ENCODE measurements at regions not wholly inside any gene's neighbourhood (a gene's known extent, or its start where the extent isn't known, plus 50 kb on each side); places are given as distances from the start of the nearest gene placed in this dataset.
"Not testable (repeated sequence)": the region's sequence is repeated elsewhere in the genome, so short reads cannot be mapped to it uniquely, and the experiment has no call there.

DNA sequence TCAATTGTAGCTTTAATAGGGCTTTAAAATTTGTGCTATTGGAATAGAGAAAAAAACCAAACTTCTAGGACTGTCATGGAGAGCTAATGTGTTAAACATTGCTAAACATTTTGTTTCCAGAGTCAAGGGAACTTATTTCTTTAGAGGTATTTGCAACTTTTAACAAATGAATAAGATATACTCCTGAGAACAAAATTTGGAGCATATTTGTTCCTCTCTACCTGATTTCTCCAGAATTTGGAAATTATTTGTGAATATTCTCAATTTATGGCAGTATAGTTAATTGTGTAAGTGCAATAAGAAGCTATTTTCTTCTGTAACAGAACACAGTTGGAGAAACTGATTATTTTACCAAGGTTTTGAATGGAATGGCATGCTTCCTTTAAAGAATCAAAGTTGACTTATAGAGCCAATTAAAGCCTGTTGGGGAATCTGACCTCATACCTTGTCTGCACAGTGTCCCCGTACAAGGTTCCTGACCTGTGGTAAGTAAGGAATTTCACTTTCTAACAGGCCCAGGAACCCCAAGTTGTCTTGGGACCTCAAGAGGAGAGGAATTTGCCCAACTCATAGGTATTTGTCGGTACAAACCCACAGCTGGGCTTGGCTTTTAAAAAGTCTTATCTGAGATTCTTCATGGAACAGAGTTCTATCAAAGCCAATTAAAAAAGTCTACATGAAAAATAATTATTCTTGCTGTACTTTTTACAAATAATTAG lies 72.6 kb upstream of the CSF1 start:
- Histone ChIP-seq H3K4me3 (ENCODE audit: low read length, poor library complexity, severe bottlenecking) (no peak overlapping the region), H3K27me3 (ENCODE audit: insufficient read depth, low read length, poor library complexity, severe bottlenecking) (no peaks in the 10 kb centered on the region), H3K9me3 (ENCODE audit: insufficient read depth, low read depth, low read length) (peaks cover 13% of the 10 kb centered on the region; the same call in 1 of the 2 replicates), H3K36me3 (ENCODE audit: insufficient read depth, low read length) (no peaks in the 10 kb centered on the region), H3F3A (ENCODE audit: low read depth) (no peaks in the 10 kb centered on the region), H3K4me2 (ENCODE audit: low read depth, low read length, poor library complexity, severe bottlenecking) (no peak overlapping the region), H3K79me2 (ENCODE audit: insufficient read depth, low read length) (no peaks in the 10 kb centered on the region), H3K9me2 (replicated peaks; ENCODE audit: low read depth, low read length) (no peaks in the 10 kb centered on the region), H3K9ac (ENCODE audit: low read depth, low read length, poor library complexity, severe bottlenecking) (no peak overlapping the region), H3K4me1 (ENCODE audit: insufficient read depth, low read length, poor library complexity, severe bottlenecking) (no peaks in the 10 kb centered on the region), H4K20me1 (ENCODE audit: insufficient read depth, low read length, poor library complexity, severe bottlenecking) (no peaks in the 10 kb centered on the region), H2AFZ (ENCODE audit: low read length) (no peak overlapping the region)
- TF ChIP-seq EZH2phosphoT487 (IDR thresholded peaks at IDR 0.05; ENCODE audit: borderline replicate concordance) = no peak
- TF ChIP-seq CTCF (conservative IDR thresholded peaks at IDR 0.05; ENCODE audit: low read length) = no peak

DNA sequence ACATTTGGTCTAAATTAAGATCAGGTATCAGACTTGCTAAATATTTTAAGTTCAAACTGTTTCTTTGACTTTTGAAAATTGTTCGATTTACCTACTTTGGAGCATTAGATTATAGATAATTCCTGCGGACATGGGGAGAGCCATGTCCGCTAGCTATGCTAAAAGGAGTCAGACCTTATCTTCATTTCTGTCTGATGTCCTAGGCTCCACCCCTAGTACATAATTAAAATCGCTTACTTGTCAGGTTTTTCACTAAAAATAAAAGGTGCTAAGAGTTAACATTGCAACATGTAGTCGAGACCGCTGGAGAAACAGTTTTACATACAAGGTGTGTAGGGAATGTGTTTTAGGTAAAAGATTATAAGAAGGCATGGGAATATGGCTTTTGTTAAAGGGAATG lies 71.9 kb upstream of the EPS8L3 start:
- H3K27me3 ChIP-seq (ENCODE audit: insufficient read depth, low read length, poor library complexity, severe bottlenecking); H3K36me3 ChIP-seq (ENCODE audit: insufficient read depth, low read length); H3K4me1 ChIP-seq (ENCODE audit: insufficient read depth, low read length, poor library complexity, severe bottlenecking); H3K9ac ChIP-seq (ENCODE audit: low read depth, low read length, poor library complexity, severe bottlenecking); H3K4me3 ChIP-seq (ENCODE audit: low read length, poor library complexity, severe bottlenecking); H3K79me2 ChIP-seq (ENCODE audit: insufficient read depth, low read length); H3K4me2 ChIP-seq (ENCODE audit: low read depth, low read length, poor library complexity, severe bottlenecking); H3F3A ChIP-seq (ENCODE audit: low read depth); H4K20me1 ChIP-seq (ENCODE audit: insufficient read depth, low read length, poor library complexity, severe bottlenecking); H3K9me2 ChIP-seq (replicated peaks; ENCODE audit: low read depth, low read length); H2AFZ ChIP-seq (ENCODE audit: low read length): not testable (repeated sequence)
- peaks cover 11% of the 10 kb centered on the region; the same call in 1 of the 2 replicates for H3K9me3 ChIP-seq (ENCODE audit: insufficient read depth, low read depth, low read length)

DNA sequence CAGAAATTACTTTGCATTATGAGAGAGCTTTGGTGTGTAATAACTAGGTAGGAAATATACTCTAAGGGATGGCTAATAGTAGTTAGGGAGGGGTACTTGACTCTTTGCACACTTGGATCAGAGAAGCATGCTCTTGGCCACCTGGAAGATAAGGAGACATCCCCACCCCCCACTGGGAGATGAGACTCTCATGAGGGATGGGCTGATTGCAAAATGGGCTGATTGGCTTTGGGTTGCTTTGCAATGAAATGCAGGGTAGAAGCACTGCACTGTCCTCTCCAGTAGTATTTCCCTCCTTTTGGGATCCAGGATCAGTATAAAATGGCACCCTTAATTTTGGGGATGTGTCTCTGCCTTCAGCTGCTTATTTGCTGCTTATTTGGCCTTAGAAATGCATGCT lies 71.2 kb upstream of the EPS8L3 start:
- Histone ChIP-seq H3K27me3 (ENCODE audit: insufficient read depth, low read length, poor library complexity, severe bottlenecking) (no peaks in the 10 kb centered on the region), H3K9me3 (ENCODE audit: insufficient read depth, low read depth, low read length) (peaks cover 4% of the 10 kb centered on the region; the same call in 1 of the 2 replicates), H4K20me1 (ENCODE audit: insufficient read depth, low read length, poor library complexity, severe bottlenecking) (no peaks in the 10 kb centered on the region), H3K9ac (ENCODE audit: low read depth, low read length, poor library complexity, severe bottlenecking) (no peak overlapping the region), H3K79me2 (ENCODE audit: insufficient read depth, low read length) (no peaks in the 10 kb centered on the region), H3K36me3 (ENCODE audit: insufficient read depth, low read length) (no peaks in the 10 kb centered on the region), H2AFZ (ENCODE audit: low read length) (no peak overlapping the region), H3K4me1 (ENCODE audit: insufficient read depth, low read length, poor library complexity, severe bottlenecking) (no peaks in the 10 kb centered on the region), H3K9me2 (replicated peaks; ENCODE audit: low read depth, low read length) (no peaks in the 10 kb centered on the region), H3K4me2 (ENCODE audit: low read depth, low read length, poor library complexity, severe bottlenecking) (no peak overlapping the region), H3K4me3 (ENCODE audit: low read length, poor library complexity, severe bottlenecking) (no peak overlapping the region), H3F3A (ENCODE audit: low read depth) (no peaks in the 10 kb centered on the region)
- TF ChIP-seq EZH2phosphoT487 (IDR thresholded peaks at IDR 0.05; ENCODE audit: borderline replicate concordance) = no peak
- TF ChIP-seq CTCF (conservative IDR thresholded peaks at IDR 0.05; ENCODE audit: low read length) = no peak

DNA sequence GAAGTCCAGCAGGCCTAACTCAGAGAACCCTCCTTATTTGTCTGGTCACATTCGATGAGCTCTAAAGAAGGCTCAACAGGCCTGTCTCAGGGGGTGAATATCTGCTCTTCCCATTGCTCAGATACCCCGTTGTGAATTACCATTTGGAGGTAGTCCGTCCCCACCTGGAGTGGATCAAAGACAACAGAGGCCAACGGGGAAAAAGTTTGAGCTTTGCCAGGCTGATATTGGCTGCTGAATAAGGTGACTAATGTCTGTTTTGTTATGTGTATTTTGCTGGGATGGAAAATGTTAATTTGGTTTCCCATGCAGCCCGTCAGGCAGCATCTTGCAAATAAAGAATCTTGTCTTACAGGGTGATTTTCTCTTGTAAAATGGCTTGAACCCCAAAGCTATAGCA lies 69.2 kb upstream of the EPS8L3 start:
- H3F3A ChIP-seq (ENCODE audit: low read depth) = no peaks in the 10 kb centered on the region
- no peaks in the 10 kb centered on the region for H3K27me3 ChIP-seq (ENCODE audit: insufficient read depth, low read length, poor library complexity, severe bottlenecking)
- no peaks in the 10 kb centered on the region for H3K4me1 ChIP-seq (ENCODE audit: insufficient read depth, low read length, poor library complexity, severe bottlenecking)
- H3K79me2 ChIP-seq (ENCODE audit: insufficient read depth, low read length) = no peaks in the 10 kb centered on the region
- no peaks in the 10 kb centered on the region for H3K9me2 ChIP-seq (replicated peaks; ENCODE audit: low read depth, low read length)
- H3K36me3 ChIP-seq (ENCODE audit: insufficient read depth, low read length) = no peaks in the 10 kb centered on the region
- H3K4me3 ChIP-seq (ENCODE audit: low read length, poor library complexity, severe bottlenecking) = no peak overlapping the region
- no peak overlapping the region for H3K9ac ChIP-seq (ENCODE audit: low read depth, low read length, poor library complexity, severe bottlenecking)
- H4K20me1 ChIP-seq (ENCODE audit: insufficient read depth, low read length, poor library complexity, severe bottlenecking) = no peaks in the 10 kb centered on the region
- no peaks in the 10 kb centered on the region; the same call in 1 of the 2 replicates for H3K9me3 ChIP-seq (ENCODE audit: insufficient read depth, low read depth, low read length)
- no peak for TF ChIP-seq EZH2phosphoT487 (IDR thresholded peaks at IDR 0.05; ENCODE audit: borderline replicate concordance)
- no peak overlapping the region for H2AFZ ChIP-seq (ENCODE audit: low read length)
- H3K4me2 ChIP-seq (ENCODE audit: low read depth, low read length, poor library complexity, severe bottlenecking) = no peak overlapping the region
